ENCODE measurements at regions not wholly inside any gene's neighbourhood (a gene's known extent, or its start where the extent isn't known, plus 50 kb on each side); places are given as distances from the start of the nearest gene placed in this dataset.
"Not testable (repeated sequence)": the region's sequence is repeated elsewhere in the genome, so short reads cannot be mapped to it uniquely, and the experiment has no call there.

GRCh38 chr6:103507052-103507451 lies 1352.7 kb downstream of the HACE1 start:
- Histone ChIP-seq H3K36me3 (no peaks in the 10 kb centered on the region), H3K4me3 (no peak overlapping the region), H3K9me3 (no peaks in the 10 kb centered on the region), H3K4me1 (no peaks in the 10 kb centered on the region), H3K27ac (no peak overlapping the region), H3K27me3 (no peaks in the 10 kb centered on the region)
- intact Hi-C loops (cut with DNase I; ENCODE audit: low total_unique reads), result no loop called here
- no peak for DNase-seq
- no peak for TF ChIP-seq CTCF (IDR thresholded peaks at IDR 0.05)
- no peak for TF ChIP-seq POLR2A (IDR thresholded peaks at IDR 0.05)
- TF ChIP-seq EP300 (IDR thresholded peaks at IDR 0.05; ENCODE audit: low read depth), result no peak
- TF ChIP-seq POLR2AphosphoS5 (IDR thresholded peaks at IDR 0.05), result no peak
- in situ Hi-C loops (cut with MboI; ENCODE audit: low pct_ligation_motif_present in 1 of 4, low pct_unique_long_range_greater_than_20kb in 1 of 4, low sequenced_read_pairs in 3 of 4), result no loop called here

GRCh38 chr6:103505155-103505518 lies 1354.6 kb downstream of the HACE1 start:
- TF ChIP-seq POLR2A (IDR thresholded peaks at IDR 0.05) (no peak), CTCF (IDR thresholded peaks at IDR 0.05) (no peak), POLR2AphosphoS5 (IDR thresholded peaks at IDR 0.05) (no peak), EP300 (IDR thresholded peaks at IDR 0.05; ENCODE audit: low read depth) (no peak)
- H3K27me3 ChIP-seq, result no peaks in the 10 kb centered on the region
- 34 to 47% methylated on average over 2 of the region's 2 CpGs for WGBS, 2 donors (ENCODE audit: low coverage in 1 of 2)
- H3K36me3 ChIP-seq, result no peaks in the 10 kb centered on the region
- no peaks in the 10 kb centered on the region for H3K9me3 ChIP-seq
- intact Hi-C loops (cut with DNase I; ENCODE audit: low total_unique reads), result no loop called here
- DNase-seq, result no peak
- H3K4me1 ChIP-seq, result no peaks in the 10 kb centered on the region
- no peak overlapping the region for H3K27ac ChIP-seq
- in situ Hi-C loops (cut with MboI; ENCODE audit: low pct_ligation_motif_present in 1 of 4, low pct_unique_long_range_greater_than_20kb in 1 of 4, low sequenced_read_pairs in 3 of 4), result no loop called here
- H3K4me3 ChIP-seq, result no peak overlapping the region

GRCh38 chr6:103504501-103505154 lies 1355.1 kb downstream of the HACE1 start:
- H3K9me3 ChIP-seq, result no peaks in the 10 kb centered on the region
- no peak for DNase-seq
- no peaks in the 10 kb centered on the region for H3K27me3 ChIP-seq
- no peaks in the 10 kb centered on the region for H3K36me3 ChIP-seq
- intact Hi-C loops (cut with DNase I; ENCODE audit: low total_unique reads), result no loop called here
- no peak overlapping the region for H3K4me3 ChIP-seq
- no peaks in the 10 kb centered on the region for H3K4me1 ChIP-seq
- TF ChIP-seq POLR2AphosphoS5 (IDR thresholded peaks at IDR 0.05) (no peak), POLR2A (IDR thresholded peaks at IDR 0.05) (no peak), CTCF (IDR thresholded peaks at IDR 0.05) (no peak), EP300 (IDR thresholded peaks at IDR 0.05; ENCODE audit: low read depth) (no peak)
- in situ Hi-C loops (cut with MboI; ENCODE audit: low pct_ligation_motif_present in 1 of 4, low pct_unique_long_range_greater_than_20kb in 1 of 4, low sequenced_read_pairs in 3 of 4), result no loop called here
- H3K27ac ChIP-seq, result no peak overlapping the region
- WGBS, 2 donors (ENCODE audit: low coverage in 1 of 2), result 28 to 40% methylated on average over 1 of the region's 1 CpG

GRCh38 chr6:103496588-103496987 lies 1363.1 kb downstream of the HACE1 start:
- H3K9me3 ChIP-seq; H3K4me1 ChIP-seq; H3K4me3 ChIP-seq; H3K27ac ChIP-seq; in situ Hi-C loops (cut with MboI; ENCODE audit: low pct_ligation_motif_present in 1 of 4, low pct_unique_long_range_greater_than_20kb in 1 of 4, low sequenced_read_pairs in 3 of 4); intact Hi-C loops (cut with DNase I; ENCODE audit: low total_unique reads); H3K36me3 ChIP-seq; DNase-seq; H3K27me3 ChIP-seq: not testable (repeated sequence)
- WGBS, 2 donors (ENCODE audit: low coverage in 1 of 2), result 82 to 100% methylated on average over 1 to 11 of the region's 11 CpGs

- TF ChIP-seq CTCF (IDR thresholded peaks at IDR 0.05), result no peak
- no peak for TF ChIP-seq EP300 (IDR thresholded peaks at IDR 0.05; ENCODE audit: low read depth)
- TF ChIP-seq POLR2A (IDR thresholded peaks at IDR 0.05), result no peak
- no peak for TF ChIP-seq POLR2AphosphoS5 (IDR thresholded peaks at IDR 0.05)
- WGBS, 2 donors (ENCODE audit: low coverage in 1 of 2), result 66 to 83% methylated on average over 3 of the region's 3 CpGs
- Histone ChIP-seq H3K4me1 (no peaks in the 10 kb centered on the region), H3K27ac (no peak overlapping the region), H3K36me3 (no peaks in the 10 kb centered on the region), H3K27me3 (no peaks in the 10 kb centered on the region), H3K4me3 (no peak overlapping the region), H3K9me3 (no peaks in the 10 kb centered on the region)
- in situ Hi-C loops (cut with MboI; ENCODE audit: low pct_ligation_motif_present in 1 of 4, low pct_unique_long_range_greater_than_20kb in 1 of 4, low sequenced_read_pairs in 3 of 4) (no loop called here), intact Hi-C loops (cut with DNase I; ENCODE audit: low total_unique reads) (no loop called here)
- DNase-seq, result no peak
Measured at GRCh38 chr6:103456652-103457051, 1403.1 kb downstream of the HACE1 start.
